ENCODE measurements at regions not wholly inside any gene's neighbourhood (a gene's known extent, or its start where the extent isn't known, plus 50 kb on each side); places are given as distances from the start of the nearest gene placed in this dataset.

GRCh38 chr17:79671085-79671694 lies 59.6 kb upstream of the ENPP7 start:
- no peak overlapping the region for H3K27ac ChIP-seq
- TF ChIP-seq, protein P1, sequence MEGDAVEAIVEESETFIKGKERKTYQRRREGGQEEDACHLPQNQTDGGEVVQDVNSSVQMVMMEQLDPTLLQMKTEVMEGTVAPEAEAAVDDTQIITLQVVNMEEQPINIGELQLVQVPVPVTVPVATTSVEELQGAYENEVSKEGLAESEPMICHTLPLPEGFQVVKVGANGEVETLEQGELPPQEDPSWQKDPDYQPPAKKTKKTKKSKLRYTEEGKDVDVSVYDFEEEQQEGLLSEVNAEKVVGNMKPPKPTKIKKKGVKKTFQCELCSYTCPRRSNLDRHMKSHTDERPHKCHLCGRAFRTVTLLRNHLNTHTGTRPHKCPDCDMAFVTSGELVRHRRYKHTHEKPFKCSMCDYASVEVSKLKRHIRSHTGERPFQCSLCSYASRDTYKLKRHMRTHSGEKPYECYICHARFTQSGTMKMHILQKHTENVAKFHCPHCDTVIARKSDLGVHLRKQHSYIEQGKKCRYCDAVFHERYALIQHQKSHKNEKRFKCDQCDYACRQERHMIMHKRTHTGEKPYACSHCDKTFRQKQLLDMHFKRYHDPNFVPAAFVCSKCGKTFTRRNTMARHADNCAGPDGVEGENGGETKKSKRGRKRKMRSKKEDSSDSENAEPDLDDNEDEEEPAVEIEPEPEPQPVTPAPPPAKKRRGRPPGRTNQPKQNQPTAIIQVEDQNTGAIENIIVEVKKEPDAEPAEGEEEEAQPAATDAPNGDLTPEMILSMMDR (IDR thresholded peaks at IDR 0.05): no peak
- no peaks in the 10 kb centered on the region for H3K36me3 ChIP-seq
- H3K4me1 ChIP-seq: no peaks in the 10 kb centered on the region
- H3K9me3 ChIP-seq: peaks cover 0 to 13% of the 10 kb centered on the region in 2 donors
- ATAC-seq (no peak), DNase-seq (no peak)
- no peak overlapping the region for H3K4me3 ChIP-seq
- intact Hi-C loops (cut with DNase I): no loop called here
- H3K27me3 ChIP-seq: peaks cover 0 to 56% of the 10 kb centered on the region in 2 donors

DNA sequence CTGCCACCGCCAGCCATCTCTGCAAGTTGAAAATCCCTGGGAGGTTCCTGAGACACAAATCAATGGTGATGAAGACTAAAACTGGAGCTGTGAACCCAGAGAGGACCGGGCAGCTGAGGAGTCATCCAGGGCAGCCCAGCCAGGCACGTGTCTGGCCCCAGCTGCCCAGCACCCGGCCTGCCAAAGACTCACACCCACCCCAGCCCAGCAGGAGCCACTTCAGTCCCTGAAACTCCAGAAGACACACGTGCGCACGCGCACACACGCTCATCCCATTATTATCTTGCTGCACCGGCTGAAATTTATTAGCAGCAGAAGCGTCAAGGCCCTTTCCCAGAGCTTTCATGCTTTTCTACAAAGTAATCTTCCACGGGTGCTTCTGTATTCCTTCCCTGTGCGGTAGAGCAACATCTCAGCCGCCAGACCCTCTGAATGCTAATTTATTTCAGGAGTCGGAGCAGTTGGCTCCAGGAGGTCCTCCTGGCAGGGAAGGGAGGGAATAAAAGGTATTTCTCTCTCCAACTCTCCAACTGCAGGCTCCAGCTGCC lies 59.8 kb upstream of the RBFOX3 start:
- peaks cover 0 to 62% of the 10 kb centered on the region in 2 donors for H3K27me3 ChIP-seq
- TF ChIP-seq, protein P1 (IDR thresholded peaks at IDR 0.05): no peak

DNA sequence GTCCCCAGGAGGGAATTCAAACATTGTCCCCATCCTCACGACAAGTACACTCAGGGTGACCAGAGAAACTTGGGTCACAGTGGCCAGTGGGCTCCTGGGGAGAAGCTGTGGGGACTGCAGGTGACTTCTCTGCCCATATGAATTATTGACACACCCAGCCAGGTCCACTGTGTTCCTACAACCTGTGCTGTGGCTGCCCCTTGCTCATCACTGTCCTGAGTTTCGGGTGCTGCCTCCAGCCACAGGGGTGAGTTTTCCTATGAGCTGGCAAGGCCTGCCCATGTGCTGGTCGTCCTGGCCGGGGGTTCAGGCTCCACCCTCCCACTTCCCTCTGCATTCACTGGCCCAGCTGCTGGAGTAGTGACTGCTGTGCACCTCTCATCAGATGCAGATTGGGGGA lies 59.0 kb upstream of the RBFOX3 start:
- H3K9me3 ChIP-seq: peaks cover 0 to 13% of the 10 kb centered on the region in 2 donors
- no peak overlapping the region for H3K27ac ChIP-seq
- intact Hi-C loops (cut with DNase I): no loop called here
- H3K36me3 ChIP-seq: no peaks in the 10 kb centered on the region
- H3K27me3 ChIP-seq: peaks cover 0 to 69% of the 10 kb centered on the region in 2 donors
- ATAC-seq: no peak
- DNase-seq: no peak
- TF ChIP-seq, protein P1 (IDR thresholded peaks at IDR 0.05): no peak
- H3K4me1 ChIP-seq: no peaks in the 10 kb centered on the region
- no peak overlapping the region for H3K4me3 ChIP-seq

More for the DNA sequence above, 59.8 kb upstream of the RBFOX3 start:
- no peak for ATAC-seq
- no peak overlapping the region for H3K4me3 ChIP-seq
- DNase-seq: no peak
- no peaks in the 10 kb centered on the region for H3K36me3 ChIP-seq
- H3K27ac ChIP-seq: no peak overlapping the region
- peaks cover 0 to 13% of the 10 kb centered on the region in 2 donors for H3K9me3 ChIP-seq
- no peaks in the 10 kb centered on the region for H3K4me1 ChIP-seq
- intact Hi-C loops (cut with DNase I): no loop called here

GRCh38 chr17:79668344-79669250 lies 57.7 kb upstream of the RBFOX3 start:
- DNase-seq (peak in 2 of 4 donors; percentile 15 to 50), ATAC-seq (no peak)
- Histone ChIP-seq H3K27me3 (peaks cover 0 to 60% of the 10 kb centered on the region in 2 donors), H3K9me3 (peaks cover 0 to 6% of the 10 kb centered on the region in 2 donors), H3K27ac (no peak overlapping the region), H3K4me1 (no peaks in the 10 kb centered on the region), H3K4me3 (no peak overlapping the region), H3K36me3 (no peaks in the 10 kb centered on the region)
- TF ChIP-seq, protein P1 (IDR thresholded peaks at IDR 0.05): no peak
- intact Hi-C loops (cut with DNase I): no loop called here

DNA sequence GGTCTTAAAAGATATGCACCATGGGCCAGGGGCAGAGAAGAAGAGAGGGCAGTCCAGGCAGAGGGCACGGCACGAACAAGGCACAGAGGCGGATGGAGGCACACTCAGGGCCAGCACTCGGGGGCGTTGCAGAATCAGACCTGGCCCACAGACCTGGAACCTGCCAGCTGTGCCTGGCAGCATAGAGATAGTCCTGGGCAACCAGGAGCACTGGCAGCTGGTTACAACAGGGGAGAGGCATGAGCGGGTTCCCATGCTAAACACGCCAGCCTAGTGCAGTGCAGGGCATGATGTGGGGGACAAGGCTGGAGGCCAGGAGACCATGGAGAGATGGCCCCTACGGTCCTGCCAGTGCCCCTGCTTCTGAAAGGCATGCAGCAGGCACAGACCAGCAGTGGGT lies 56.9 kb upstream of the RBFOX3 start:
- H3K27ac ChIP-seq: no peak overlapping the region
- H3K4me1 ChIP-seq: no peaks in the 10 kb centered on the region
- H3K9me3 ChIP-seq: no peaks in the 10 kb centered on the region
- H3K4me3 ChIP-seq: no peak overlapping the region
- H3K27me3 ChIP-seq: peaks cover 0 to 60% of the 10 kb centered on the region in 2 donors
- intact Hi-C loops (cut with DNase I): no loop called here
- TF ChIP-seq, protein P1 (IDR thresholded peaks at IDR 0.05): no peak
- peak in 1 of 4 donors; percentile 4 for DNase-seq
- ATAC-seq: no peak
- no peaks in the 10 kb centered on the region for H3K36me3 ChIP-seq
